HuH-7.5 (cell line): ENCODE measurements at regions not wholly inside any gene's neighbourhood (a gene's known extent, or its start where the extent isn't known, plus 50 kb on each side); places are given as distances from the start of the nearest gene placed in this dataset.
"Not testable (repeated sequence)": the region's sequence is repeated elsewhere in the genome, so short reads cannot be mapped to it uniquely, and the experiment has no call there.

Source experiments
- DNase-seq: peaks from one replicate; pipeline ENCODE4 v3.0.0; 2011; ENCODE audit warnings: low spot score

- peak; percentile 15 for DNase-seq
These were observed 425.9 kb downstream of the TMEM135 start for GRCh38 chr11:87463486-87464102.

- DNase-seq = no peak
These were observed 424.4 kb downstream of the TMEM135 start for GRCh38 chr11:87462171-87462570.

GRCh38 chr11:87460842-87461637, 423.3 kb downstream of the TMEM135 start:
- no peak for DNase-seq

GRCh38 chr11:87460279-87460678, 422.5 kb downstream of the TMEM135 start:
- no peak for DNase-seq

GRCh38 chr11:87459351-87459750, 421.6 kb downstream of the TMEM135 start:
- DNase-seq = no peak

- DNase-seq = no peak
These were observed 418.8 kb downstream of the TMEM135 start for GRCh38 chr11:87456499-87456898.

GRCh38 chr11:87455180-87455579, 417.4 kb downstream of the TMEM135 start:
- DNase-seq = no peak

GRCh38 chr11:87454241-87454640, 416.5 kb downstream of the TMEM135 start:
- DNase-seq = no peak

GRCh38 chr11:87453531-87454089, 415.9 kb downstream of the TMEM135 start:
- DNase-seq = no peak

GRCh38 chr11:87452025-87452424, 414.3 kb downstream of the TMEM135 start:
- DNase-seq = not testable (repeated sequence)

GRCh38 chr11:87451395-87451794, 413.7 kb downstream of the TMEM135 start:
- no peak for DNase-seq

GRCh38 chr11:87447606-87448005, 409.9 kb downstream of the TMEM135 start:
- no peak for DNase-seq

GRCh38 chr11:87444993-87445392, 407.3 kb downstream of the TMEM135 start:
- DNase-seq = no peak

GRCh38 chr11:87443707-87444106, 406.0 kb downstream of the TMEM135 start:
- no peak for DNase-seq

GRCh38 chr11:87440076-87440770, 402.5 kb downstream of the TMEM135 start:
- DNase-seq = no peak

GRCh38 chr11:87438416-87438815, 400.7 kb downstream of the TMEM135 start:
- DNase-seq = no peak

GRCh38 chr11:87437844-87438223, 400.1 kb downstream of the TMEM135 start:
- no peak for DNase-seq

GRCh38 chr11:87437133-87437843, 399.6 kb downstream of the TMEM135 start:
- DNase-seq = no peak

- no peak for DNase-seq
These were observed 394.3 kb downstream of the TMEM135 start for GRCh38 chr11:87432022-87432421.

- DNase-seq = no peak
These were observed 393.7 kb downstream of the TMEM135 start for GRCh38 chr11:87431392-87431791.

- DNase-seq = no peak
These were observed 393.1 kb downstream of the TMEM135 start for GRCh38 chr11:87430821-87431220.

- no peak for DNase-seq
These were observed 392.3 kb downstream of the TMEM135 start for GRCh38 chr11:87429996-87430395.
